Astrocyte of the cerebellum (primary cell): ENCODE measurements at regions not wholly inside any gene's neighbourhood (a gene's known extent, or its start where the extent isn't known, plus 50 kb on each side); places are given as distances from the start of the nearest gene placed in this dataset.

Source experiments
- DNase-seq: peaks from one replicate; pipeline ENCODE4 v3.0.0-alpha.2; 2011; ENCODE audit warnings: low read depth
- H3K4me3 ChIP-seq: 2 replicates; pipeline ENCODE4 v1.5.1; 2011; ENCODE audit warnings: mild to moderate bottlenecking, low read depth, low read length, moderate library complexity
- CTCF ChIP-seq: IDR thresholded peaks from 2 replicates; pipeline ENCODE4 v1.5.1; 2012; ENCODE audit warnings: low read length, low read depth, moderate library complexity, mild to moderate bottlenecking; ENCODE audit errors: missing control alignments
- in situ Hi-C: cut with HindIII; loops from 2 replicates; pipeline ENCODE4 v1.10.0; 2017; ENCODE audit warnings: low sequenced_read_pairs

GRCh38 chr6:98672681-98673475 is 161.5 kb upstream of the POU3F2 start:
- in situ Hi-C loops, result no loop called here
- no peak overlapping the region for H3K4me3 ChIP-seq
- no peak for TF ChIP-seq CTCF
- DNase-seq, result peak; percentile 39

DNA sequence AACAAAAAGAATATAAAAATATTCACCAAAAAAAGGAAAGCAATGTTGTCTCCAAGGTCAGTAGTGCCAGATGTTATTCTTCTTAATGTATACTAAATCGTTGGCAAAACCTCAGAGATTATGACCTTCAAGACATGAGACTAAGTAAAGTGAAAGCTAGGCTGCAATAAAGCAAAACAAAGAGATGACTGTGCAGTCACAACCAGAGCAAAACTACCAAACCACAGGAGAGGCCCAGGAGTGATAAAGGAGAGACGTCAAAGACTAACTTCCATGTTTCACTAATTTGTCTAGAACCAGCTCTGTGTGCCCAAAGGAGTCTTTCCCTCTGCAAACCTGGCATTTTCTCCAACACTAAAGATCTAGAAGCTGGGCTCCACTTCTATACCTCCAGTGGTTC is 155.9 kb upstream of the POU3F2 start:
- no peak for DNase-seq
- H3K4me3 ChIP-seq, result no peak overlapping the region
- in situ Hi-C loops, result no loop called here
- TF ChIP-seq CTCF, result no peak

DNA sequence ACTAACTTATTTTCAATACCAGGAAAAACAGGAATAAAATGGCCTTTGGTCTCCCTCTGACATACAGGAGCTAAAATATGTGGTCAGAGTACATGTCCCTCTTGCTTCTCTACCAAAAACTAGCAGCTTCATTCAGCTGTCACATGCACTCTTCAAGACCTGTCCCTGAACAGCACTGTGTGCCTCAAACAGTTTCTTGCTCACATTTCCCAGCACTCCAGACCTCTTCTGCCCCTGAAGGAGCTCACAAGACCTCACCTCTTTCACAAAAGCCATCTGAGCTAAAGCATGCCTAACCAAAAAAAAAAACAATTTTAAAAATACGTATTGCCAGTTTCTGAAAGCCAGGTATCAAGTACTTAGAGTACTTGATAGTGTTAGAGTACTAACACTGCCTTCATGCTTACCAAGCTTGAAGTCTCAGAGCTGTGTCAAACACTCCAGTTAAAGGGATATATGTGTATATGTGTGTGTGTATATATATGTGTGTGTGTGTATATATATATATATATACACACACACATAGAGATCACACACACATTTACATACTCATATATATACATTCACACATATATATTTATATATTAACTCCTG is 148.3 kb upstream of the POU3F2 start:
- DNase-seq, result no peak
- TF ChIP-seq CTCF, result no peak
- no peak overlapping the region for H3K4me3 ChIP-seq
- in situ Hi-C loops, result no loop called here

DNA sequence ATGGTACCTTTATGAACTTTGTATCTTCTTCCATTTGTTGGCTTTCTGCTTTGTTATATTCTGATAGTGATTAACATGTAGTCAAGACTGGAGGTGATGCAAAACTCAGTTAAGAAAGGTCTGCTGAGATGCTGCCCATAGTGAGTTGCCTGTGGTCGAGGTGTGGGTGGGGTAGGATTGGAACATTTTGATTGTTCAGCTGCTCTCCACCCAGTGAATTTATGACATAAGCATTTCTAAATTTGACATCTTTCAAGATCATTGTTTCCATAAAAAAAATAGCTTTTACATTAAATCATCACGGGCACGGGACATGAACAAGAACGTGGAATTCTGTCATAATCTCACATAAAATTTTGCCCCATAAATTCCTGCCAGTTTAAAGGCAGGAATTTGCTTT is 146.6 kb upstream of the POU3F2 start:
- DNase-seq, result no peak
- in situ Hi-C loops, result no loop called here
- TF ChIP-seq CTCF, result no peak
- no peak overlapping the region for H3K4me3 ChIP-seq

GRCh38 chr6:98695091-98695801 is 139.1 kb upstream of the POU3F2 start:
- no peak for TF ChIP-seq CTCF
- no peak overlapping the region for H3K4me3 ChIP-seq
- no peak for DNase-seq
- in situ Hi-C loops, result no loop called here

- no peak overlapping the region for H3K4me3 ChIP-seq
- no peak for TF ChIP-seq CTCF
- in situ Hi-C loops, result no loop called here
- DNase-seq, result no peak
These were observed 123.0 kb upstream of the POU3F2 start for GRCh38 chr6:98711380-98711779.
